Right lobe of liver (tissue), 4 donors: ENCODE measurements at regions not wholly inside any gene's neighbourhood (a gene's known extent, or its start where the extent isn't known, plus 50 kb on each side); places are given as distances from the start of the nearest gene placed in this dataset.

ENCODE experiments used
- POLR2A ChIP-seq: fragments of 450-650 bp; IDR thresholded peaks from one replicate; pipeline ENCODE4 v1.6.1; 2017; ENCODE audit warnings: antibody characterized with exemption, mild to moderate bottlenecking
- TF ChIP-seq, protein P1 (sequence below), 4 donors: fragments of 200-600 bp in 3 of 4; fragments of 450-650 bp in 1 of 4; IDR thresholded peaks; one replicate each; pipeline versions ENCODE4 v1.5.1 to v1.8.0; 2016 to 2022; ENCODE audit warnings: antibody characterized with exemption in 4 of 4, mild to moderate bottlenecking in 2 of 4
- donor health status: DM: no; HTN: no; CAD: no.
- donor health status: DM: no; HTN: no; CAD: no.
- donor health status: DM: no; HTN: yes; CAD: no.

DNA sequence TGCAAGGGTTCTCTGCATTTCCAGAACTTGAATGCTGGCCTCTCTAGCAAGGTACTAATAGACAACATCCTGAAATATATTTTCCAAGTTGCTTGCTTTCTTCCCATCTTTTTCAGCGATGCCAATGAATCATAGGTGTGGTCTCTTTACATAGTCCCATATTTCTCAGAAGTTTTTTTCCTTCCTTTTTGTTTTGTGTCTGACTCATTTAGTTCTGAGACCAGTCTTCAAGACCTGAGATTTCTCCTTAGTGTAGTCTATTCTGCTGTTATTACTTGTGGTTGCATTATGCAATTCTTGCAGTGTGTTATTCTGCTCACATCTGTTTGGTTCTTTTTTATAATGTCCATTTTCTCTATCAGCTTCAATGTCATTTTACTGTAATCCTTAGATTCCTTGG, 1265.0 kb upstream of the ALCAM start:
- TF ChIP-seq, protein P1, sequence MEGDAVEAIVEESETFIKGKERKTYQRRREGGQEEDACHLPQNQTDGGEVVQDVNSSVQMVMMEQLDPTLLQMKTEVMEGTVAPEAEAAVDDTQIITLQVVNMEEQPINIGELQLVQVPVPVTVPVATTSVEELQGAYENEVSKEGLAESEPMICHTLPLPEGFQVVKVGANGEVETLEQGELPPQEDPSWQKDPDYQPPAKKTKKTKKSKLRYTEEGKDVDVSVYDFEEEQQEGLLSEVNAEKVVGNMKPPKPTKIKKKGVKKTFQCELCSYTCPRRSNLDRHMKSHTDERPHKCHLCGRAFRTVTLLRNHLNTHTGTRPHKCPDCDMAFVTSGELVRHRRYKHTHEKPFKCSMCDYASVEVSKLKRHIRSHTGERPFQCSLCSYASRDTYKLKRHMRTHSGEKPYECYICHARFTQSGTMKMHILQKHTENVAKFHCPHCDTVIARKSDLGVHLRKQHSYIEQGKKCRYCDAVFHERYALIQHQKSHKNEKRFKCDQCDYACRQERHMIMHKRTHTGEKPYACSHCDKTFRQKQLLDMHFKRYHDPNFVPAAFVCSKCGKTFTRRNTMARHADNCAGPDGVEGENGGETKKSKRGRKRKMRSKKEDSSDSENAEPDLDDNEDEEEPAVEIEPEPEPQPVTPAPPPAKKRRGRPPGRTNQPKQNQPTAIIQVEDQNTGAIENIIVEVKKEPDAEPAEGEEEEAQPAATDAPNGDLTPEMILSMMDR (IDR thresholded peaks at IDR 0.05) = no peak
- TF ChIP-seq POLR2A = no peak
